H9 (cell line): ENCODE measurements at regions not wholly inside any gene's neighbourhood (a gene's known extent, or its start where the extent isn't known, plus 50 kb on each side); places are given as distances from the start of the nearest gene placed in this dataset.

ENCODE experiments used
- DNase-seq: peaks from one replicate; pipeline ENCODE4 v3.0.0-alpha.2; 2017
- H2AFZ ChIP-seq: one replicate; pipeline ENCODE4 v1.6.1; 2013; ENCODE audit warnings: mild to moderate bottlenecking, low read length, control low read depth, moderate library complexity
- H2AK5ac ChIP-seq: 2 replicates; pipeline ENCODE4 v1.6.1; 2013; ENCODE audit warnings: low read length, control low read depth, mixed read lengths; ENCODE audit not compliant: insufficient read length
- H2BK120ac ChIP-seq: one replicate; pipeline ENCODE4 v1.6.1; 2013; ENCODE audit warnings: low read depth, mild to moderate bottlenecking, low read length, control low read depth, inconsistent platforms; ENCODE audit not compliant: poor library complexity, severe bottlenecking
- H2BK12ac ChIP-seq: 2 replicates; pipeline ENCODE4 v1.6.1; 2013; ENCODE audit warnings: low read length, control low read depth, mixed read lengths, low read depth; ENCODE audit not compliant: insufficient read length
- H2BK15ac ChIP-seq: 2 replicates; pipeline ENCODE4 v1.6.1; 2013; ENCODE audit warnings: low read depth, low read length, control low read depth
- H2BK20ac ChIP-seq: one replicate; pipeline ENCODE4 v1.6.1; 2013; ENCODE audit warnings: low read depth, mild to moderate bottlenecking, low read length, control low read depth, inconsistent platforms; ENCODE audit not compliant: poor library complexity, severe bottlenecking
- H2BK5ac ChIP-seq: 2 replicates; pipeline ENCODE4 v1.6.1; 2013; ENCODE audit warnings: low read length, control low read depth, mixed read lengths; ENCODE audit not compliant: insufficient read length
- H3K14ac ChIP-seq: 2 replicates; pipeline ENCODE4 v1.6.1; 2013; ENCODE audit warnings: low read length, control low read depth; ENCODE audit not compliant: insufficient read depth
- H3K18ac ChIP-seq: 2 replicates; pipeline ENCODE4 v1.6.1; 2013; ENCODE audit warnings: low read depth, mild to moderate bottlenecking, mixed read lengths, low read length, control low read depth; ENCODE audit not compliant: insufficient read length
- H3K23ac ChIP-seq: 2 replicates; pipeline ENCODE4 v1.6.1; 2013; ENCODE audit warnings: low read length, control low read depth, mixed read lengths, low read depth; ENCODE audit not compliant: insufficient read length
- H3K23me2 ChIP-seq: 2 replicates; pipeline ENCODE4 v1.6.1; 2013; ENCODE audit warnings: low read depth, mild to moderate bottlenecking, mixed read lengths, low read length, control low read depth; ENCODE audit not compliant: insufficient read length, poor library complexity, severe bottlenecking
- H3K27ac ChIP-seq: 2 replicates; pipeline ENCODE4 v1.5.1; 2013; ENCODE audit warnings: low read length, control low read depth, mixed read lengths, low read depth; ENCODE audit not compliant: insufficient read length
- H3K27me3 ChIP-seq: 2 replicates; pipeline ENCODE4 v1.6.1; 2013; ENCODE audit warnings: low read length, control low read depth, inconsistent platforms; ENCODE audit not compliant: insufficient read depth
- H3K4ac ChIP-seq: 2 replicates; pipeline ENCODE4 v1.6.1; 2013; ENCODE audit warnings: low read depth, mild to moderate bottlenecking, control low read depth, inconsistent platforms, low read length, moderate library complexity
- H3K4me1 ChIP-seq: 2 replicates; pipeline ENCODE4 v1.6.1; 2013; ENCODE audit warnings: low read length, control low read depth, inconsistent platforms; ENCODE audit not compliant: insufficient read depth
- H3K4me2 ChIP-seq: 2 replicates; pipeline ENCODE4 v1.6.1; 2013; ENCODE audit warnings: low read length, control low read depth, mixed read lengths; ENCODE audit not compliant: insufficient read length, insufficient read depth
- H3K56ac ChIP-seq: 2 replicates; pipeline ENCODE4 v1.6.1; 2013; ENCODE audit warnings: low read depth, mild to moderate bottlenecking, mixed read lengths, low read length, control low read depth; ENCODE audit not compliant: insufficient read length
- H3K79me1 ChIP-seq: 2 replicates; pipeline ENCODE4 v1.6.1; 2013; ENCODE audit warnings: low read depth, mild to moderate bottlenecking, moderate library complexity, low read length, control low read depth, inconsistent platforms; ENCODE audit not compliant: insufficient read depth, poor library complexity, severe bottlenecking
- H3K79me2 ChIP-seq: 2 replicates; pipeline ENCODE4 v1.6.1; 2013; ENCODE audit warnings: low read length, control low read depth, inconsistent platforms; ENCODE audit not compliant: insufficient read depth
- H3K9ac ChIP-seq: 2 replicates; pipeline ENCODE4 v1.6.1; 2013; ENCODE audit warnings: low read length, control low read depth, mixed read lengths; ENCODE audit not compliant: insufficient read length; ENCODE audit errors: extremely low read depth
- H3K9me3 ChIP-seq: one replicate; pipeline ENCODE4 v1.6.1; 2013; ENCODE audit warnings: low read depth, low read length, inconsistent platforms; ENCODE audit not compliant: control insufficient read depth
- H3T11ph ChIP-seq: one replicate; pipeline ENCODE4 v1.6.1; 2013; ENCODE audit warnings: mild to moderate bottlenecking, low read length, control low read depth, inconsistent platforms
- H4K20me1 ChIP-seq: one replicate; pipeline ENCODE4 v1.6.1; 2013; ENCODE audit not compliant: control insufficient read depth, insufficient read length, insufficient read depth
- H4K5ac ChIP-seq: 2 replicates; pipeline ENCODE4 v1.6.1; 2013; ENCODE audit warnings: low read depth, mild to moderate bottlenecking, mixed read lengths, low read length, control low read depth; ENCODE audit not compliant: insufficient read length
- H4K8ac ChIP-seq: replicated peaks from 2 replicates; pipeline ENCODE4 v1.6.1; 2013; ENCODE audit warnings: low read length, control low read depth, mixed read lengths, low read depth; ENCODE audit not compliant: insufficient read length
- H4K91ac ChIP-seq: 2 replicates; pipeline ENCODE4 v1.6.1; 2013; ENCODE audit warnings: low read depth, mild to moderate bottlenecking, moderate library complexity, mixed read lengths, low read length, control low read depth; ENCODE audit not compliant: insufficient read length
- H3K27ac Mint-ChIP-seq, 3 experiments: 2 replicates in 2 of 3; 3 replicates in 1 of 3; pipeline ENCODE4 v1.8.0; 2020 to 2021; ENCODE audit warnings: mixed read lengths in 3 of 3, mild to moderate bottlenecking in 1 of 3, moderate library complexity in 1 of 3
- H3K27me3 Mint-ChIP-seq: 2 replicates; pipeline ENCODE4 v1.8.0; 2021; ENCODE audit warnings: low read depth, mild to moderate bottlenecking, moderate library complexity, mixed read lengths
- H3K36me3 Mint-ChIP-seq, 3 experiments: 2 replicates in 2 of 3; 3 replicates in 1 of 3; pipeline ENCODE4 v1.8.0; 2020 to 2021; ENCODE audit warnings: low read depth in 3 of 3, mixed read lengths in 3 of 3; ENCODE audit not compliant: insufficient read depth in 1 of 3
- H3K4me1 Mint-ChIP-seq, 2 experiments: 2 replicates each; pipeline ENCODE4 v1.8.0; 2020; ENCODE audit warnings: mixed read lengths in 2 of 2
- H3K4me3 Mint-ChIP-seq, 2 experiments: 2 replicates in 1 of 2; 3 replicates in 1 of 2; pipeline ENCODE4 v1.8.0; 2020 to 2021; ENCODE audit warnings: mild to moderate bottlenecking in 2 of 2, mixed read lengths in 2 of 2, moderate library complexity in 1 of 2
- H3K9me3 Mint-ChIP-seq, 2 experiments: 2 replicates in 1 of 2; 3 replicates in 1 of 2; pipeline ENCODE4 v1.8.0; 2020; ENCODE audit warnings: mild to moderate bottlenecking in 2 of 2, mixed read lengths in 2 of 2, moderate library complexity in 1 of 2
- WGBS: extraction: QIAGEN DNeasy Blood & Tissue Kit; methylation state at CpG from one replicate; pipeline ENCODE4 v1.1.7; 2013; ENCODE audit warnings: missing lambda C conversion rate, low lambda C conversion rate, mixed read lengths; ENCODE audit not compliant: insufficient read length; ENCODE audit errors: extremely low coverage; 5-methylcytosine and 5-hydroxymethylcytosine counted together
- TF ChIP-seq, protein P1 (sequence below): fragments of 200-600 bp; sonication (generic); conservative IDR thresholded peaks from 3 replicates; pipeline ENCODE4 v1.8.0; 2021; ENCODE audit warnings: antibody characterized with exemption, mild to moderate bottlenecking

GRCh38 chr16:86396901-86397311 lies 113.4 kb upstream of the FOXF1 start:
- no peak overlapping the region for H3K9ac ChIP-seq
- no peak overlapping the region for H3K4ac ChIP-seq
- H4K5ac ChIP-seq, result no peak overlapping the region
- no peak overlapping the region for H3K56ac ChIP-seq
- Mint-ChIP-seq H3K27me3 (peaks cover 22% of the 10 kb centered on the region), H3K4me3 (no peak overlapping the region), H3K36me3 (no peaks in the 10 kb centered on the region), H3K9me3 (no peaks in the 10 kb centered on the region), H3K27ac (no peak overlapping the region), H3K4me1 (peaks cover 12 to 17% of the 10 kb centered on the region in 2 experiments)
- no CpG with 5 or more reads among the region's 9 CpGs for WGBS
- H3T11ph ChIP-seq, result no peak overlapping the region
- no peak overlapping the region for H2AK5ac ChIP-seq
- no peaks in the 10 kb centered on the region for H3K79me2 ChIP-seq
- H3K4me1 ChIP-seq, result no peaks in the 10 kb centered on the region
- no peak overlapping the region for H4K8ac ChIP-seq
- no peak overlapping the region for H2BK20ac ChIP-seq
- H3K4me2 ChIP-seq, result no peak overlapping the region
- no peak for DNase-seq
- H3K27me3 ChIP-seq, result peaks cover 2% of the 10 kb centered on the region; the same call in 1 of the 2 replicates
- H3K27ac ChIP-seq, result no peak overlapping the region
- H3K14ac ChIP-seq, result no peak overlapping the region
- no peaks in the 10 kb centered on the region for H3K23me2 ChIP-seq
- TF ChIP-seq, protein P1, sequence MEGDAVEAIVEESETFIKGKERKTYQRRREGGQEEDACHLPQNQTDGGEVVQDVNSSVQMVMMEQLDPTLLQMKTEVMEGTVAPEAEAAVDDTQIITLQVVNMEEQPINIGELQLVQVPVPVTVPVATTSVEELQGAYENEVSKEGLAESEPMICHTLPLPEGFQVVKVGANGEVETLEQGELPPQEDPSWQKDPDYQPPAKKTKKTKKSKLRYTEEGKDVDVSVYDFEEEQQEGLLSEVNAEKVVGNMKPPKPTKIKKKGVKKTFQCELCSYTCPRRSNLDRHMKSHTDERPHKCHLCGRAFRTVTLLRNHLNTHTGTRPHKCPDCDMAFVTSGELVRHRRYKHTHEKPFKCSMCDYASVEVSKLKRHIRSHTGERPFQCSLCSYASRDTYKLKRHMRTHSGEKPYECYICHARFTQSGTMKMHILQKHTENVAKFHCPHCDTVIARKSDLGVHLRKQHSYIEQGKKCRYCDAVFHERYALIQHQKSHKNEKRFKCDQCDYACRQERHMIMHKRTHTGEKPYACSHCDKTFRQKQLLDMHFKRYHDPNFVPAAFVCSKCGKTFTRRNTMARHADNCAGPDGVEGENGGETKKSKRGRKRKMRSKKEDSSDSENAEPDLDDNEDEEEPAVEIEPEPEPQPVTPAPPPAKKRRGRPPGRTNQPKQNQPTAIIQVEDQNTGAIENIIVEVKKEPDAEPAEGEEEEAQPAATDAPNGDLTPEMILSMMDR, result no peak
- no peaks in the 10 kb centered on the region for H3K79me1 ChIP-seq
- no peak overlapping the region for H3K23ac ChIP-seq
- H3K18ac ChIP-seq, result no peak overlapping the region
- H3K9me3 ChIP-seq, result no peaks in the 10 kb centered on the region
- no peaks in the 10 kb centered on the region for H4K20me1 ChIP-seq
- H2BK12ac ChIP-seq, result no peak overlapping the region
- H2BK15ac ChIP-seq, result no peak overlapping the region
- H2BK5ac ChIP-seq, result no peak overlapping the region
- no peak overlapping the region for H2BK120ac ChIP-seq
- H2AFZ ChIP-seq, result no peak overlapping the region
- no peak overlapping the region for H4K91ac ChIP-seq
